ENCODE measurements at regions not wholly inside any gene's neighbourhood (a gene's known extent, or its start where the extent isn't known, plus 50 kb on each side); places are given as distances from the start of the nearest gene placed in this dataset.
"Not testable (repeated sequence)": the region's sequence is repeated elsewhere in the genome, so short reads cannot be mapped to it uniquely, and the experiment has no call there.

DNA sequence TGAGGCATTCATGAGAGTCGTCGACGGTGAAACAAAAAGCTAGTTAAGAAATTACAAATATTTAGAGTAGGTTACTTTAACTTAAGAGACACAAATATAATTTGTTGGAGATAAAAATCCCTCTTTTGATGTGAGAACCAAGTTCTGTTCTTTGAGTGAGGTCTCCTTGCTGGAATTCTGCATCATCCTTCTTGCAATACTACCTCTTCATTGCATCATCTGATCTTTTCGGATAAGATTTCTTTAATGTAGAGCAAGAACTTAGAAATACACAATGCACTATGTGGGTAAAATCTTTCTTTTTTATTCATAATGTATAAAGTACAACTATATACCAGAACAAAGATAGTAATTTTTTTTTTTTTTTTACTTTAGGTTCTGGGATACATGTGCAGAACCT lies 118.4 kb downstream of the ARL4C start:
- no peak for DNase-seq (ENCODE audit: extremely low read depth in 1 of 11, low read depth in 9 of 11, low spot score in 4 of 11)

- no peak for DNase-seq (ENCODE audit: extremely low read depth in 1 of 11, low read depth in 9 of 11, low spot score in 4 of 11)
Measured at GRCh38 chr2:234377761-234378391, 119.0 kb downstream of the ARL4C start.

DNA sequence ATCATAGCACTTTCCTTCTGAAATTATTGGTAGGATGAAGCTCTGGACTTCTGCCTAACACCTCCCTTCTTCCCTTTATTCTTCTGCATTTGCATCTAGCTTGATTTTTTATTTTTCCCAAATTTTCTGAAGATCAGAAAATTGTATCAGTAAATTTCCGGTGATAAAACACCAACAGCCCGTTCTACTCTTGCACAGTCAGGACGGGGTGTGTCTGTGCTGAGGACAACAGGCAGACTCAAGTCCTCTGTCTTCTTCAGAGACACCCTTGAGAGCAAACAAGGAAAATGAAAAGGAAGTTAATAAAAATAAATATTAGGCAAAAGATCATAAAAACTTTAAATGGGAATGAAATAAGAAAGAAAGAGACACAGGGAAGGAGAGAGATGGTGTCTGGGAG lies 120.7 kb downstream of the ARL4C start:
- no peak for DNase-seq (ENCODE audit: extremely low read depth in 1 of 11, low read depth in 9 of 11, low spot score in 4 of 11)

GRCh38 chr2:234375176-234375880 lies 121.6 kb downstream of the ARL4C start:
- no peak for DNase-seq (ENCODE audit: extremely low read depth in 1 of 11, low read depth in 9 of 11, low spot score in 4 of 11)

DNA sequence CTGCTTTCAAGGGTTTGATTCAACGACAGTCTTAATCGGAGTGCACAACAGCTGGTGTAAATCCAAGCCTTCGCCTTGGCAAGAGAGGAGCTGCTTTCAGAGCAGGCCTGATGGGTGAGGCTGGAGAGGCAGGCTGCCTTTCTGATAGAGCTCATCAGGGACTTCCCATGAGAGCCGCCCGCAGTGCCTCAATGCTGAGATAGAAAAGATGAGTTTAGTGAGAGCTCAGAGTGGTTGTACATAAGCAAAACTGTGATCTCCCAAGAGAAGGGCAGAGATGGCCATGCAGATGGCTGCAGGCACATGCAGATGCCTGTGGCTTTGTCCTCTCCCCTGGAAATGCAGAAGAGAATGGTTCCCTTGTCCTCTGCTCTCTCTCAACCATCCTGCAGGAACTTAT lies 122.1 kb downstream of the ARL4C start:
- DNase-seq (ENCODE audit: extremely low read depth in 1 of 11, low read depth in 9 of 11, low spot score in 4 of 11), result no peak

GRCh38 chr2:234374150-234374508 lies 122.8 kb downstream of the ARL4C start:
- no peak for DNase-seq (ENCODE audit: extremely low read depth in 1 of 11, low read depth in 9 of 11, low spot score in 4 of 11)

GRCh38 chr2:234373481-234374149 lies 123.3 kb downstream of the ARL4C start:
- DNase-seq (ENCODE audit: extremely low read depth in 1 of 11, low read depth in 9 of 11, low spot score in 4 of 11), result no peak

DNA sequence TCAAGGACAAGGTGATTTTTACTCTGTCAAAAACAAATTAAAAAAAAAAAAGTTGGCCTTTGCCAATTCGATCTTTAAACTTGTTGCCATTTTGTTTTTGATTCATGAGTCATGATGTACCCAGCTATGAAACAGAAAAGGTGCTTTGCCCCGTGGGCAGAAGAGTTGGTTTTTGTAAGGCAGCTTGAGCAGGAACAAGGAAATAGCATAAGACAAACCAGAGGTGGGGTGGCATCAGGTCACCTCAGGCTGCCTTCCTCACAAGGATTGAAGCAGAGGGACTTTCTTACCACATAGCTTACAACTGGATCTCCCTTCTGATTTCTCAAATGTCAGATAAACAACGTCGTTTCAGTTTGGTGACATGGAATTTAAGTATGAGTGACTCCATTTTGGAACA lies 123.8 kb downstream of the ARL4C start:
- no peak for DNase-seq (ENCODE audit: extremely low read depth in 1 of 11, low read depth in 9 of 11, low spot score in 4 of 11)

GRCh38 chr2:234372506-234372905 lies 124.4 kb downstream of the ARL4C start:
- DNase-seq (ENCODE audit: extremely low read depth in 1 of 11, low read depth in 9 of 11, low spot score in 4 of 11), result no peak

- DNase-seq (ENCODE audit: extremely low read depth in 1 of 11, low read depth in 9 of 11, low spot score in 4 of 11), result no peak
Measured at GRCh38 chr2:234368861-234369261, 128.0 kb downstream of the ARL4C start.

DNA sequence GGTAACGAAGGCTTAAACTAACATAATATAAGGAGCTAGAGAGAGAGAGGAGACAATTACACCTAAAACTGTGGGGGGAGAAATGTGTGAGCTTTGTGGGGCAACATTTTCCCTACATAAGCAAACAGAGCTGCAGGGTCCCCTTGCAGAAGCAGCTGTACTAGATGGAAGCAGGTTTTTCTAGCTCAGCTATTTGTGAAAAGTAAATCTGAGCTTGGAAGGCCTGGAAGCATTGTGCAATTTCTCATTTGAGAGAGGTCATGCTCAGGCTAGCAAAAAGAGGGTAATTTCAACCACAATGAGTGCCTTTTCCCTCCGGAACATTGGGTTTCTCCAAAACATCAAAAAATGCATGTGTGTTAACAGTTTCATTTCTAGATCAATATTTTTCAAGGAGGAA lies 130.0 kb downstream of the ARL4C start:
- no peak for DNase-seq (ENCODE audit: extremely low read depth in 1 of 11, low read depth in 9 of 11, low spot score in 4 of 11)

DNA sequence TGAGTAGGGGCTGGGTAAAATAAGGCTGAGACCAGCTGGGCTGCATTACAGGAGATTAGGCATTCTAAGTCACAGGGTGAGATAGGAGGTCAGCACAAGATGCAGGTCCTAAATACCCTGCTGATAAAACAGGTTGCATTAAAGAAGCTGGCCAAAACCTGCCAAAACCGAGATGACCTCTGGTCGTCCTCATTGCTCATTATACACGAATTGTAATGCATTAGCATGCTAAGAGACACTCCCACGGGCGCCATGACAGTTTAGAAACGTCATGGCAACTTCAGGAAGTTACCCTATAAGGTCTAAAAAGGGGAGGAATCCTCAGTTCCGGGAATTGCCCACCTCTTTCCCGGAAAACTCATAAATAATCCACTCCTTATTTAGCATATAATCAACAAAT lies 132.2 kb downstream of the ARL4C start:
- DNase-seq (ENCODE audit: extremely low read depth in 1 of 11, low read depth in 9 of 11, low spot score in 4 of 11), result no peak

- no peak for DNase-seq (ENCODE audit: extremely low read depth in 1 of 11, low read depth in 9 of 11, low spot score in 4 of 11)
Measured at GRCh38 chr2:234363647-234364294, 133.1 kb downstream of the ARL4C start.

- DNase-seq (ENCODE audit: extremely low read depth in 1 of 11, low read depth in 9 of 11, low spot score in 4 of 11), result peak in 7 of 11 donors; percentile 37 to 68 (median 48)
Measured at GRCh38 chr2:234363011-234363487, 133.8 kb downstream of the ARL4C start.

- not testable (repeated sequence) for DNase-seq (ENCODE audit: extremely low read depth in 1 of 11, low read depth in 9 of 11, low spot score in 4 of 11)
Measured at GRCh38 chr2:234360313-234360975, 136.4 kb downstream of the ARL4C start.

- DNase-seq (ENCODE audit: extremely low read depth in 1 of 11, low read depth in 9 of 11, low spot score in 4 of 11), result no peak
Measured at GRCh38 chr2:234357666-234358065, 139.2 kb downstream of the ARL4C start.

DNA sequence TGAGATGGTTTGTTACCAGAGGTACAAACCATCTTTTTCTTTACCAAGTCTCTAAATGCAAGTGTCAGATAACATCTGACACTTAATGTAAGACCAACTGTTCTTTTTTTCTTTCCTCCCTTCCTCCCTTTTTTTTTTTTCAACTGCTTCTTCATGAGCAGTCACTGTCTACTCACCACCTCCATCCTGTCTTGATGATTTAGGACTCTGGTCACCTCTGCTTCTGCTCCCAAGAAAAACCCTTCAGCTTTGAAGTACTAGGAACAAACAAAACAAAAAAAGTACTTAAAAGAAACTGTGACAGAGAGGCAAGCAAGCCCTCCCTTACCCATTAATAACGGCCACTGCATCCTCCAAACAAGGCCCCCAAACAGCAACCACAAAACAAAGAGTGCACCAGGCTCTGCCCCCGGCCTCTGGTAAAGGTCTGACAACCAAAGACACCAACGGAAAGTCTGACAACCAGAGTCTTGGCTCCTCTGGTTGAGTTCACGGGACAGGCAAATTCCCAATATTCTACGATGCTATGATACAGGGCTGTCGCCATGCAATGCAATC lies 141.0 kb downstream of the ARL4C start:
- DNase-seq (ENCODE audit: extremely low read depth in 1 of 11, low read depth in 9 of 11, low spot score in 4 of 11), result no peak

- no peak for DNase-seq (ENCODE audit: extremely low read depth in 1 of 11, low read depth in 9 of 11, low spot score in 4 of 11)
Measured at GRCh38 chr2:234355021-234355720, 141.7 kb downstream of the ARL4C start.

GRCh38 chr2:234352270-234352669 lies 144.6 kb downstream of the ARL4C start:
- no peak for DNase-seq (ENCODE audit: extremely low read depth in 1 of 11, low read depth in 9 of 11, low spot score in 4 of 11)
